Keratinocyte (primary cell): ENCODE measurements at regions not wholly inside any gene's neighbourhood (a gene's known extent, or its start where the extent isn't known, plus 50 kb on each side); places are given as distances from the start of the nearest gene placed in this dataset.

Source experiments
- DNase-seq: peaks from one replicate; pipeline ENCODE4 v3.0.0-alpha.2; 2011; ENCODE audit warnings: low read depth, missing footprints, low spot score
- FAIRE-seq: peaks from 2 replicates; lab custom pipeline; 2011; peaks lifted over from hg19 to GRCh38; lab: Jason Lieb, UNC
- H2AFZ ChIP-seq: 2 replicates; pipeline ENCODE4 v1.6.0; 2012; ENCODE audit warnings: low read length, control low read depth, inconsistent platforms; ENCODE audit not compliant: control insufficient read depth
- H3K27ac ChIP-seq: 2 replicates; pipeline ENCODE4 v1.5.1; 2011; ENCODE audit warnings: low read length; ENCODE audit not compliant: control insufficient read depth, insufficient read depth
- H3K27me3 ChIP-seq: 3 replicates; pipeline ENCODE4 v1.6.0; 2011; ENCODE audit warnings: low read length; ENCODE audit not compliant: control insufficient read depth, insufficient read depth; ENCODE audit errors: extremely low read depth
- H3K36me3 ChIP-seq, 2 experiments: 2 replicates in 1 of 2; 3 replicates in 1 of 2; pipeline ENCODE4 v1.5.1; 2011; ENCODE audit warnings: low read length in 2 of 2, mild to moderate bottlenecking in 1 of 2; ENCODE audit not compliant: control insufficient read depth in 2 of 2, insufficient read depth in 2 of 2; ENCODE audit errors: extremely low read depth in 1 of 2
- H3K4me1 ChIP-seq: 3 replicates; pipeline ENCODE4 v1.5.1; 2011; ENCODE audit warnings: low read length; ENCODE audit not compliant: control insufficient read depth, insufficient read depth; ENCODE audit errors: extremely low read depth
- H3K4me2 ChIP-seq: 3 replicates; pipeline ENCODE4 v1.6.0; 2011; ENCODE audit warnings: low read depth, low read length; ENCODE audit not compliant: control insufficient read depth, insufficient read depth; ENCODE audit errors: extremely low read depth
- H3K4me3 ChIP-seq, 3 experiments: fragments of 200-600 bp in 1 of 3; sonication (generic) in 1 of 3; 2 replicates in 2 of 3; 3 replicates in 1 of 3; pipeline ENCODE4 v1.5.1; 2011 to 2016; ENCODE audit warnings: low read length in 3 of 3, mild to moderate bottlenecking in 3 of 3, control low read depth in 2 of 3, inconsistent platforms in 1 of 3, low read depth in 1 of 3, mixed read lengths in 1 of 3, mixed run types in 1 of 3, moderate library complexity in 1 of 3; ENCODE audit not compliant: control insufficient read depth in 2 of 3, insufficient read depth in 2 of 3; ENCODE audit errors: extremely low read depth in 1 of 3
- H3K79me2 ChIP-seq: 2 replicates; pipeline ENCODE4 v1.6.0; 2012; ENCODE audit warnings: low read length; ENCODE audit not compliant: control insufficient read depth, insufficient read depth
- H3K9ac ChIP-seq: 3 replicates; pipeline ENCODE4 v1.6.0; 2011; ENCODE audit warnings: low read length; ENCODE audit not compliant: control insufficient read depth, insufficient read depth; ENCODE audit errors: extremely low read depth
- H3K9me1 ChIP-seq: 3 replicates; pipeline ENCODE4 v1.6.0; 2011; ENCODE audit warnings: low read length; ENCODE audit not compliant: control insufficient read depth, insufficient read depth; ENCODE audit errors: extremely low read depth
- H3K9me3 ChIP-seq: 2 replicates; pipeline ENCODE4 v1.5.1; 2012; ENCODE audit warnings: low read depth, low read length; ENCODE audit not compliant: control insufficient read depth
- H4K20me1 ChIP-seq: 3 replicates; pipeline ENCODE4 v1.6.0; 2011; ENCODE audit warnings: low read length; ENCODE audit not compliant: control insufficient read depth, insufficient read depth; ENCODE audit errors: extremely low read depth
- CTCF ChIP-seq, 3 experiments: IDR thresholded peaks in 1 of 3; conservative IDR thresholded peaks in 1 of 3; optimal IDR thresholded peaks in 1 of 3; 2 replicates in 2 of 3; 3 replicates in 1 of 3; pipeline versions ENCODE3 to v1.5.1; 2011; ENCODE audit warnings: low read length in 3 of 3, mild to moderate bottlenecking in 3 of 3, moderate library complexity in 2 of 3, control low read depth in 1 of 3, inconsistent platforms in 1 of 3; ENCODE audit not compliant: insufficient read depth in 2 of 3; ENCODE audit errors: extremely low read depth in 1 of 3
- EZH2 ChIP-seq: IDR thresholded peaks from one replicate; pipeline ENCODE4 v1.6.1; 2012; ENCODE audit warnings: inconsistent platforms, mild to moderate bottlenecking, low read length, moderate library complexity
- dilution Hi-C: fragments of 300-500 bp; cut with MboI; formaldehyde crosslinking; loops from one replicate; pipeline ENCODE4 v1.7.0; 2020; ENCODE audit warnings: low sequenced_read_pairs; ENCODE audit not compliant: extremely low pct_ligation_motif_present

- H3K4me3 ChIP-seq = no peak overlapping the region
- H3K36me3 ChIP-seq = no peaks in the 10 kb centered on the region
- no peaks in the 10 kb centered on the region for H3K4me1 ChIP-seq
- FAIRE-seq (no peak), DNase-seq (no peak)
- no peak overlapping the region for H3K4me2 ChIP-seq
- H3K27ac ChIP-seq = no peak overlapping the region
- H2AFZ ChIP-seq = no peak overlapping the region
- H4K20me1 ChIP-seq = no peaks in the 10 kb centered on the region
- peaks cover 22% of the 10 kb centered on the region for H3K27me3 ChIP-seq
- no peaks in the 10 kb centered on the region for H3K9me3 ChIP-seq
- H3K79me2 ChIP-seq = no peaks in the 10 kb centered on the region
- H3K9me1 ChIP-seq = no peaks in the 10 kb centered on the region
- dilution Hi-C loops = no loop called here
- TF ChIP-seq CTCF (optimal IDR thresholded peaks at IDR 0.05 in 1 of 3, IDR thresholded peaks at IDR 0.05 in 1 of 3, conservative IDR thresholded peaks at IDR 0.05 in 1 of 3; ENCODE audit: extremely low read depth in 1 of 3, insufficient read depth in 2 of 3, low read length in 3 of 3) = no peak
- TF ChIP-seq EZH2 = no peak
- no peak overlapping the region for H3K9ac ChIP-seq
Measured at GRCh38 chr1:229208481-229208880, 62.4 kb upstream of the RAB4A start.

GRCh38 chr1:229209386-229209785 lies 61.5 kb upstream of the RAB4A start:
- Histone ChIP-seq H3K27ac (no peak overlapping the region), H2AFZ (no peak overlapping the region), H3K4me2 (no peak overlapping the region), H3K79me2 (no peaks in the 10 kb centered on the region), H3K4me3 (no peak overlapping the region), H3K4me1 (no peaks in the 10 kb centered on the region), H3K27me3 (peaks cover 19% of the 10 kb centered on the region), H3K9me1 (no peaks in the 10 kb centered on the region), H3K9me3 (no peaks in the 10 kb centered on the region), H3K36me3 (no peaks in the 10 kb centered on the region), H4K20me1 (no peaks in the 10 kb centered on the region), H3K9ac (no peak overlapping the region)
- FAIRE-seq (no peak), DNase-seq (no peak)
- TF ChIP-seq EZH2 = no peak
- no peak for TF ChIP-seq CTCF (optimal IDR thresholded peaks at IDR 0.05 in 1 of 3, IDR thresholded peaks at IDR 0.05 in 1 of 3, conservative IDR thresholded peaks at IDR 0.05 in 1 of 3; ENCODE audit: extremely low read depth in 1 of 3, insufficient read depth in 2 of 3, low read length in 3 of 3)
- dilution Hi-C loops = no loop called here
